ENCODE measurements at regions not wholly inside any gene's neighbourhood (a gene's known extent, or its start where the extent isn't known, plus 50 kb on each side); places are given as distances from the start of the nearest gene placed in this dataset.
A peak's percentile ranks its signal among the peaks of the same experiment; 100 is the strongest.

DNA sequence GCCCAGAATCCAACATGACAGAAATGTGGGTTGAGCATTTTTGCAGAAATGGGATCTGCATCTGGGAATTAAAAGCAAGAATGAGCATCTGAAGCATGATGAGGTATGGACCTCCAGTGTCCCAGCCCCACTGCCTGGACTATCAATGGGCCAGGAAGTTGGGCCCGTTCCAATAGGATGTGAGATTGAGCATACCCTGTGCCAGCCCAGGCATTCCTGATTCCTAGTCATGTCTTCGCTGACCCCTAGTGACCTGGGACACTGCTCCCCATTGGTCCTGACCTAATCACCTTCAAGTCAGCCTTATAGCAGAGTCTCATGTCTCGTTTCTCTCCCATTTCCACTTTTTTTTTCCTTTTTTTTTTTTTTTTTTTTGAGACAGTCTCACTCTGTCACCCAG, 197.4 kb upstream of the IRX2 start:
- no peaks in the 10 kb centered on the region for H3K36me3 ChIP-seq (ENCODE audit: low read depth)
- H3K9me3 ChIP-seq (ENCODE audit: severe bottlenecking) = no peaks in the 10 kb centered on the region
- no peaks in the 10 kb centered on the region for H3K4me1 ChIP-seq (ENCODE audit: insufficient read depth, poor library complexity, severe bottlenecking)
- ATAC-seq (ENCODE audit: low read depth) = no peak
- no peak for DNase-seq (ENCODE audit: low spot score)
- no peak overlapping the region for H3K4me3 ChIP-seq (ENCODE audit: severe bottlenecking)
- TF ChIP-seq, protein P1, sequence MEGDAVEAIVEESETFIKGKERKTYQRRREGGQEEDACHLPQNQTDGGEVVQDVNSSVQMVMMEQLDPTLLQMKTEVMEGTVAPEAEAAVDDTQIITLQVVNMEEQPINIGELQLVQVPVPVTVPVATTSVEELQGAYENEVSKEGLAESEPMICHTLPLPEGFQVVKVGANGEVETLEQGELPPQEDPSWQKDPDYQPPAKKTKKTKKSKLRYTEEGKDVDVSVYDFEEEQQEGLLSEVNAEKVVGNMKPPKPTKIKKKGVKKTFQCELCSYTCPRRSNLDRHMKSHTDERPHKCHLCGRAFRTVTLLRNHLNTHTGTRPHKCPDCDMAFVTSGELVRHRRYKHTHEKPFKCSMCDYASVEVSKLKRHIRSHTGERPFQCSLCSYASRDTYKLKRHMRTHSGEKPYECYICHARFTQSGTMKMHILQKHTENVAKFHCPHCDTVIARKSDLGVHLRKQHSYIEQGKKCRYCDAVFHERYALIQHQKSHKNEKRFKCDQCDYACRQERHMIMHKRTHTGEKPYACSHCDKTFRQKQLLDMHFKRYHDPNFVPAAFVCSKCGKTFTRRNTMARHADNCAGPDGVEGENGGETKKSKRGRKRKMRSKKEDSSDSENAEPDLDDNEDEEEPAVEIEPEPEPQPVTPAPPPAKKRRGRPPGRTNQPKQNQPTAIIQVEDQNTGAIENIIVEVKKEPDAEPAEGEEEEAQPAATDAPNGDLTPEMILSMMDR (IDR thresholded peaks at IDR 0.05; ENCODE audit: poor library complexity, severe bottlenecking) = no peak
- no peak overlapping the region for H3K27ac ChIP-seq (ENCODE audit: poor library complexity, severe bottlenecking)
- no peaks in the 10 kb centered on the region for H3K27me3 ChIP-seq (ENCODE audit: insufficient read depth, poor library complexity, severe bottlenecking)

DNA sequence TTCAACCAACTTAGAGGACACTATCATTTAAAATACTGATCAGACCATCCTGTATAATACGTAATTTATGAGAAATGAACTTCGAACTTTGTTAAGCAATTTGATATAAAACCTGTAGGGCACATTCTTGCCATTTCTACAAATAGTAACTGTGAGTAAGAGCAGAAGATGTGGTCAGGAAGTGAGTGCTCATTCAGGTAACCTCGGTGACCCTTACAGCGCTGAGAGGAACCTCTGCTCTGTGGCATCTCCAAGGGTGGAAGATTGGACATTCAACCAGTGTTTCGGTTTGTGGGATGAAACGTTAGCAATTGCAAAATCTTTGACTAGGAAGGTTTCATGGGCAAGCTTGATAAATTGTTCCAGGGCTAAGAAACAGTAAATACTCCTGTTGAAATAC, 194.8 kb upstream of the IRX2 start:
- TF ChIP-seq, protein P1 (IDR thresholded peaks at IDR 0.05; ENCODE audit: poor library complexity, severe bottlenecking) = no peak
- ATAC-seq (ENCODE audit: low read depth) = peak; percentile 66
- H3K4me3 ChIP-seq (ENCODE audit: severe bottlenecking) = no peak overlapping the region
- H3K36me3 ChIP-seq (ENCODE audit: low read depth) = no peaks in the 10 kb centered on the region
- peaks cover 12% of the 10 kb centered on the region for H3K9me3 ChIP-seq (ENCODE audit: severe bottlenecking)
- H3K4me1 ChIP-seq (ENCODE audit: insufficient read depth, poor library complexity, severe bottlenecking) = no peaks in the 10 kb centered on the region
- H3K27ac ChIP-seq (ENCODE audit: poor library complexity, severe bottlenecking) = no peak overlapping the region
- no peaks in the 10 kb centered on the region for H3K27me3 ChIP-seq (ENCODE audit: insufficient read depth, poor library complexity, severe bottlenecking)
- no peak for DNase-seq (ENCODE audit: low spot score)

GRCh38 chr5:2936413-2936812, 184.9 kb upstream of the IRX2 start:
- H3K27ac ChIP-seq (ENCODE audit: poor library complexity, severe bottlenecking) = no peak overlapping the region
- H3K36me3 ChIP-seq (ENCODE audit: low read depth) = no peaks in the 10 kb centered on the region
- H3K27me3 ChIP-seq (ENCODE audit: insufficient read depth, poor library complexity, severe bottlenecking) = peaks cover 9% of the 10 kb centered on the region
- ATAC-seq (ENCODE audit: low read depth) (no peak), DNase-seq (ENCODE audit: low spot score) (no peak)
- H3K9me3 ChIP-seq (ENCODE audit: severe bottlenecking) = peaks cover 3% of the 10 kb centered on the region
- TF ChIP-seq, protein P1 (IDR thresholded peaks at IDR 0.05; ENCODE audit: poor library complexity, severe bottlenecking) = no peak
- no peak overlapping the region for H3K4me3 ChIP-seq (ENCODE audit: severe bottlenecking)
- H3K4me1 ChIP-seq (ENCODE audit: insufficient read depth, poor library complexity, severe bottlenecking) = no peaks in the 10 kb centered on the region

DNA sequence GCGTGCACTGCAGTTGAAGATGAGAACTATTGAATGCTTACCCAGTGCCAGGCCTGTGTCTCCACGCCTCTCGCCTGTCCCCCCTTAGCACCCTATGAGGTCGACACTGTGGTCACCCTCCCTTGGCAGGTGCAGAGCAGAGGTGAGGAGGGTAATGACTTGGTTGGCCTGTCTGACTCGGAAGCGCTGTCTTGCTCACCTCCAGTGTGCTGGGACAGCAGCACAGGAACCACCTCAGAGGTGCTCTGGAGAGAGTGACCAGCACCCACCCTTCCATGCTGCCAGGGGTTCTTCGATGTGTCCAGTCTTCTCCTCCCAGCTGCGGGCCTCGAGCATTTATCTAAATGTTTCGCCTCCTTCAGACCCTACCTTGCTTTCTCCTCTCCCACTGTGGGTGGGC, 178.3 kb upstream of the IRX2 start:
- DNase-seq (ENCODE audit: low spot score) = no peak
- H3K4me1 ChIP-seq (ENCODE audit: insufficient read depth, poor library complexity, severe bottlenecking) = no peaks in the 10 kb centered on the region
- no peaks in the 10 kb centered on the region for H3K27me3 ChIP-seq (ENCODE audit: insufficient read depth, poor library complexity, severe bottlenecking)
- TF ChIP-seq, protein P1 (IDR thresholded peaks at IDR 0.05; ENCODE audit: poor library complexity, severe bottlenecking) = no peak
- H3K4me3 ChIP-seq (ENCODE audit: severe bottlenecking) = no peak overlapping the region
- no peaks in the 10 kb centered on the region for H3K36me3 ChIP-seq (ENCODE audit: low read depth)
- H3K27ac ChIP-seq (ENCODE audit: poor library complexity, severe bottlenecking) = no peak overlapping the region
- no peaks in the 10 kb centered on the region for H3K9me3 ChIP-seq (ENCODE audit: severe bottlenecking)
- ATAC-seq (ENCODE audit: low read depth) = no peak

DNA sequence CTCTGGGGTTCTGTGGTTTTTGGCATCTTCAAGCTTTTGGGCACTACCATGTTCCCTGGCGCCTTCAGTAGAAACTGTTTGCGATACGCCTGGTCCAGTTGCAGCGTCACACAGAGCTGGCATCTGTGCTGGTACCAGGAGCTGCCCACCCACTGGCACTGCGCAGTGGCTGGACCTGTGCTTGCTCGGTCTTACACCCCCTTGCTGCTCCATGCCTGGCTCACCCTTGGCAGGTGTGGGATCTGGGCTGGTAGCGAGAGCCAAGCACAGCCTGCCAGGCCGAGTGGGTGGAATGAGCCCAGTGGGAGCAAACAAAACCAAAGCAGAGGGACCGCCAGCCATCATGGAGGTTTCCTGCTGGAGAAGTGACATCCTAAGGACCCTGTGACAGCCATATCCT, 170.2 kb upstream of the IRX2 start:
- TF ChIP-seq, protein P1 (IDR thresholded peaks at IDR 0.05; ENCODE audit: poor library complexity, severe bottlenecking) = no peak
- no peaks in the 10 kb centered on the region for H3K27me3 ChIP-seq (ENCODE audit: insufficient read depth, poor library complexity, severe bottlenecking)
- no peak for ATAC-seq (ENCODE audit: low read depth)
- H3K4me3 ChIP-seq (ENCODE audit: severe bottlenecking) = no peak overlapping the region
- H3K27ac ChIP-seq (ENCODE audit: poor library complexity, severe bottlenecking) = no peak overlapping the region
- no peak for DNase-seq (ENCODE audit: low spot score)
- H3K9me3 ChIP-seq (ENCODE audit: severe bottlenecking) = peaks cover 5% of the 10 kb centered on the region
- H3K36me3 ChIP-seq (ENCODE audit: low read depth) = no peaks in the 10 kb centered on the region
- no peaks in the 10 kb centered on the region for H3K4me1 ChIP-seq (ENCODE audit: insufficient read depth, poor library complexity, severe bottlenecking)

All from RWPE2 (cell line).